CD4-positive, CD25-positive, alpha-beta regulatory T cell (primary cell): ENCODE measurements at regions not wholly inside any gene's neighbourhood (a gene's known extent, or its start where the extent isn't known, plus 50 kb on each side); places are given as distances from the start of the nearest gene placed in this dataset.

Experiments used
- ATAC-seq, 2 donors: fragments of 150-1000 bp; cut with Tn5 transposase; one replicate each; pipeline ENCODE4 v1.10.0; 2021; ENCODE audit warnings: low read depth in 2 of 2, moderate number of reproducible peaks in 2 of 2, moderate library complexity in 1 of 2
- DNase-seq, 3 donors: peaks; one replicate each; pipeline versions ENCODE4 v3.0.0 to v3.0.0-alpha.2; 2012 to 2022; ENCODE audit warnings: mixed read lengths in 1 of 3
- H3K27ac ChIP-seq: one replicate; pipeline ENCODE4 v1.7.0; 2013; ENCODE audit warnings: mild to moderate bottlenecking, low read length; ENCODE audit not compliant: insufficient read depth, poor library complexity, severe bottlenecking
- H3K27me3 ChIP-seq: one replicate; pipeline ENCODE4 v1.7.0; 2013; ENCODE audit warnings: low read length; ENCODE audit not compliant: control insufficient read depth, insufficient read depth
- H3K36me3 ChIP-seq: one replicate; pipeline ENCODE4 v1.7.0; 2013; ENCODE audit warnings: mild to moderate bottlenecking, low read length, moderate library complexity; ENCODE audit not compliant: control insufficient read depth, insufficient read depth
- H3K4me1 ChIP-seq: 2 replicates; pipeline ENCODE4 v1.7.0; 2013; ENCODE audit warnings: mild to moderate bottlenecking, low read length; ENCODE audit not compliant: insufficient read depth, control insufficient read depth, poor library complexity, severe bottlenecking
- H3K4me3 ChIP-seq: one replicate; pipeline ENCODE4 v1.7.0; 2013; ENCODE audit warnings: low read depth, mild to moderate bottlenecking, low read length, moderate library complexity
- H3K9me3 ChIP-seq, 2 experiments: 1 replicate in 1 of 2; 2 replicates in 1 of 2; pipeline ENCODE4 v1.7.0; 2013; ENCODE audit warnings: low read length in 2 of 2, mild to moderate bottlenecking in 1 of 2, moderate library complexity in 1 of 2; ENCODE audit not compliant: control insufficient read depth in 2 of 2
- H3K27ac Mint-ChIP-seq, 3 donors: one replicate each; pipeline ENCODE4 v1.8.0; 2020 to 2022; ENCODE audit warnings: mild to moderate bottlenecking in 3 of 3, mixed read lengths in 3 of 3, moderate library complexity in 2 of 3
- H3K27me3 Mint-ChIP-seq: one replicate; pipeline ENCODE4 v1.8.0; 2022; ENCODE audit warnings: mild to moderate bottlenecking, mixed read lengths
- H3K36me3 Mint-ChIP-seq: one replicate; pipeline ENCODE4 v1.8.0; 2020; ENCODE audit warnings: mixed read lengths
- H3K4me1 Mint-ChIP-seq, 4 donors: one replicate each; pipeline ENCODE4 v1.8.0; 2020 to 2022; ENCODE audit warnings: mixed read lengths in 4 of 4, mild to moderate bottlenecking in 1 of 4
- H3K4me3 Mint-ChIP-seq, 4 donors: one replicate each; pipeline ENCODE4 v1.8.0; 2020 to 2022; ENCODE audit warnings: mild to moderate bottlenecking in 4 of 4, mixed read lengths in 4 of 4, moderate library complexity in 3 of 4
- H3K9me3 Mint-ChIP-seq, 7 donors: one replicate each; pipeline ENCODE4 v1.8.0; 2020 to 2022; ENCODE audit warnings: mixed read lengths in 7 of 7, mild to moderate bottlenecking in 3 of 7, moderate library complexity in 2 of 7

GRCh38 chr13:82827724-82828123, 1054.5 kb downstream of the SLITRK1 start:
- Histone ChIP-seq H3K4me3 (no peak overlapping the region), H3K9me3 (no peaks in the 10 kb centered on the region), H3K36me3 (no peaks in the 10 kb centered on the region), H3K4me1 (no peaks in the 10 kb centered on the region), H3K27ac (no peak overlapping the region), H3K27me3 (no peaks in the 10 kb centered on the region)
- no peak overlapping the region for H3K4me3 Mint-ChIP-seq
- H3K36me3 Mint-ChIP-seq: no peaks in the 10 kb centered on the region
- H3K9me3 Mint-ChIP-seq: peaks cover under 1 to 24% (median 9%) of the 10 kb centered on the region in 7 donors
- ATAC-seq (no peak), DNase-seq (no peak)
- H3K27me3 Mint-ChIP-seq: no peaks in the 10 kb centered on the region
- H3K27ac Mint-ChIP-seq: no peak overlapping the region
- H3K4me1 Mint-ChIP-seq: no peaks in the 10 kb centered on the region

- Mint-ChIP-seq H3K9me3 (peaks cover 2 to 17% (median 8%) of the 10 kb centered on the region in 7 donors), H3K27me3 (no peaks in the 10 kb centered on the region), H3K4me1 (no peaks in the 10 kb centered on the region), H3K36me3 (no peaks in the 10 kb centered on the region), H3K4me3 (no peak overlapping the region), H3K27ac (no peak overlapping the region)
- H3K4me1 ChIP-seq: no peaks in the 10 kb centered on the region
- DNase-seq: no peak
- H3K4me3 ChIP-seq: no peak overlapping the region
- no peak overlapping the region for H3K27ac ChIP-seq
- no peak for ATAC-seq
- H3K9me3 ChIP-seq: no peaks in the 10 kb centered on the region
- H3K27me3 ChIP-seq: no peaks in the 10 kb centered on the region
- H3K36me3 ChIP-seq: no peaks in the 10 kb centered on the region
Observed at GRCh38 chr13:82822935-82823334, 1059.3 kb downstream of the SLITRK1 start.

DNA sequence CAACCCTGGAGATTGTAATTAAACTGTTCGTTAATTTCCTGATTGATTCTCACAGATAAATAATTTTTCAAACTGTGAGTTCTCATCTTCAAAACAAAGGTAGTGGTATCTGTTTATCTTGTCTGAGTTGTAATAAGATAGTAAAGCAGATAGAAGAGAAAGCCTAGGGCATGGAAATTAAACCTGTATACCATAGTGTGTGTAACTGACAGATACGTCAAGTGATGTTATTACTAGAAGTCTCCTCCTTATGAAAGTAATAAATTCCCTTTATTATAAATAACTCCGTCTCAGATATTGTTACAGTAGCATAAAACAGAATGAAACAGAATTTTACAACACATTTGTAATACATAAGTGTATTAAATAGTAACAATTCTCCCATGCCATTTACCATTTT, 1065.1 kb downstream of the SLITRK1 start:
- no peak overlapping the region for H3K27ac ChIP-seq
- Mint-ChIP-seq H3K4me3 (no peak overlapping the region), H3K27ac (no peak overlapping the region), H3K36me3 (no peaks in the 10 kb centered on the region), H3K27me3 (no peaks in the 10 kb centered on the region), H3K4me1 (no peaks in the 10 kb centered on the region), H3K9me3 (peaks cover 0 to 14% (median 5%) of the 10 kb centered on the region in 7 donors)
- no peaks in the 10 kb centered on the region for H3K27me3 ChIP-seq
- DNase-seq: no peak
- no peaks in the 10 kb centered on the region for H3K4me1 ChIP-seq
- no peaks in the 10 kb centered on the region for H3K36me3 ChIP-seq
- H3K9me3 ChIP-seq: no peaks in the 10 kb centered on the region
- no peak overlapping the region for H3K4me3 ChIP-seq
- ATAC-seq: no peak

DNA sequence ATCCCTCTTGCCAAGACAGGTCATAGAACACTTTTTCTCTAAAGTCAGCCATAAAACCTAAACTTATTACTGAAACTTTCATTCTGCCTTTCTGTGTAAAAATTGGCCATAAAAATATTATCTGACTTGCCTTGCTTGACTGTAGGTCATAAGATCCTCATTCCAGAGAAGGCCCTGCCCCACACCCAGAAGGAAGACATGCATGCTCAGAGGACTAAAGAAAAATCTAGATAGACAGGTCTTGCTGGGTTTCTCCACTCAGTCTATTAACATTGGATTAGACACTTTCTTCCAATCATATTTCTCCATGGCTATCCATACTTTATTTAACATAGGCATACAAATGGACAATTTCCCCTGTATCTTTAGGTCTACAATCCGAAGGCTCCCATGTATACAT, 1066.5 kb downstream of the SLITRK1 start:
- H3K9me3 ChIP-seq: no peaks in the 10 kb centered on the region
- H3K27ac ChIP-seq: no peak overlapping the region
- H3K9me3 Mint-ChIP-seq: peaks cover 0 to 17% (median 6%) of the 10 kb centered on the region in 7 donors
- H3K4me1 Mint-ChIP-seq: no peaks in the 10 kb centered on the region
- DNase-seq (no peak), ATAC-seq (no peak)
- H3K36me3 Mint-ChIP-seq: no peaks in the 10 kb centered on the region
- H3K27me3 ChIP-seq: no peaks in the 10 kb centered on the region
- H3K27ac Mint-ChIP-seq: no peak overlapping the region
- H3K36me3 ChIP-seq: no peaks in the 10 kb centered on the region
- no peak overlapping the region for H3K4me3 Mint-ChIP-seq
- no peaks in the 10 kb centered on the region for H3K4me1 ChIP-seq
- H3K4me3 ChIP-seq: no peak overlapping the region
- H3K27me3 Mint-ChIP-seq: no peaks in the 10 kb centered on the region

GRCh38 chr13:82803341-82803740, 1078.9 kb downstream of the SLITRK1 start:
- no peak overlapping the region for H3K4me3 Mint-ChIP-seq
- H3K9me3 Mint-ChIP-seq: peaks cover under 1 to 14% (median 5%) of the 10 kb centered on the region in 7 donors

DNA sequence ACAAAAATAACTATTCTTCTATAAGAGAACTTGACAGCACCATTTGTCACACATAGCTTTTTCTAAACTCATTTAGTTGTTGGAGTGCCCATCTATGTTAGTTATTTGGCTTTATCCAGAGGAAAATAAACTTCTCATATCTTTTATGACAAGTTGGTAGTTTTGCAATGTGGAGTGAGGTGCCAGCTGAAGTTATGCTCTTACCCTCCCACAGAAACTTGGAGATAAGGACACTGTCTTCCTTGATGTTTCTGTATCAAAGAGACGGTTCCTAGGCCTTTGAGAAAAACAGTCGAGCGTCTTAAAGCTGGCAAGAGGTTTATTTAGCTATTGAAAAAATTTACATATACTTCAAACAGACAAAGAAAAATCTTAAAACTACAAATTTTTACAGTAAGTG, 1079.7 kb downstream of the SLITRK1 start:
- Mint-ChIP-seq H3K4me1 (no peaks in the 10 kb centered on the region), H3K27me3 (no peaks in the 10 kb centered on the region), H3K9me3 (peaks cover 2 to 17% (median 5%) of the 10 kb centered on the region in 7 donors), H3K27ac (no peak overlapping the region), H3K36me3 (no peaks in the 10 kb centered on the region), H3K4me3 (no peak overlapping the region)
- no peak for DNase-seq
- Histone ChIP-seq H3K27me3 (no peaks in the 10 kb centered on the region), H3K4me1 (no peaks in the 10 kb centered on the region), H3K36me3 (no peaks in the 10 kb centered on the region), H3K9me3 (peaks cover 2 to 12% of the 10 kb centered on the region in 2 experiments), H3K27ac (no peak overlapping the region), H3K4me3 (no peak overlapping the region)
- no peak for ATAC-seq

More at GRCh38 chr13:82803341-82803740, 1078.9 kb downstream of the SLITRK1 start:
- DNase-seq (no peak), ATAC-seq (no peak)
- no peak overlapping the region for H3K27ac Mint-ChIP-seq
- no peak overlapping the region for H3K27ac ChIP-seq
- H3K36me3 Mint-ChIP-seq: no peaks in the 10 kb centered on the region
- H3K9me3 ChIP-seq: peaks cover 2 to 9% of the 10 kb centered on the region in 2 experiments
- H3K27me3 Mint-ChIP-seq: no peaks in the 10 kb centered on the region
- no peaks in the 10 kb centered on the region for H3K4me1 ChIP-seq
- H3K4me1 Mint-ChIP-seq: no peaks in the 10 kb centered on the region
- H3K4me3 ChIP-seq: no peak overlapping the region
- H3K36me3 ChIP-seq: no peaks in the 10 kb centered on the region
- H3K27me3 ChIP-seq: no peaks in the 10 kb centered on the region

- Histone ChIP-seq H3K9me3 (peaks cover 2 to 7% of the 10 kb centered on the region in 2 experiments), H3K27me3 (no peaks in the 10 kb centered on the region), H3K4me3 (no peak overlapping the region), H3K36me3 (no peaks in the 10 kb centered on the region), H3K4me1 (no peaks in the 10 kb centered on the region), H3K27ac (no peak overlapping the region)
- ATAC-seq (no peak), DNase-seq (no peak)
- no peak overlapping the region for H3K27ac Mint-ChIP-seq
- no peaks in the 10 kb centered on the region for H3K27me3 Mint-ChIP-seq
- H3K4me1 Mint-ChIP-seq: no peaks in the 10 kb centered on the region
- no peak overlapping the region for H3K4me3 Mint-ChIP-seq
- peaks cover 2 to 21% (median 5%) of the 10 kb centered on the region in 7 donors for H3K9me3 Mint-ChIP-seq
- H3K36me3 Mint-ChIP-seq: no peaks in the 10 kb centered on the region
Observed at GRCh38 chr13:82800391-82800790, 1081.9 kb downstream of the SLITRK1 start.

- Histone ChIP-seq H3K9me3 (peaks cover 0 to 7% of the 10 kb centered on the region in 2 experiments), H3K36me3 (no peaks in the 10 kb centered on the region), H3K27ac (no peak overlapping the region), H3K4me3 (no peak overlapping the region), H3K4me1 (no peaks in the 10 kb centered on the region), H3K27me3 (no peaks in the 10 kb centered on the region)
- H3K27me3 Mint-ChIP-seq: no peaks in the 10 kb centered on the region
- H3K36me3 Mint-ChIP-seq: no peaks in the 10 kb centered on the region
- H3K4me3 Mint-ChIP-seq: no peak overlapping the region
- H3K9me3 Mint-ChIP-seq: peaks cover 2 to 8% (median 5%) of the 10 kb centered on the region in 7 donors
- H3K27ac Mint-ChIP-seq: peak overlapping the region in 1 of 3 donors; percentile 9
- ATAC-seq (no peak), DNase-seq (no peak)
- no peaks in the 10 kb centered on the region for H3K4me1 Mint-ChIP-seq
Observed at GRCh38 chr13:82797876-82798275, 1084.4 kb downstream of the SLITRK1 start.
